Peyer's patch (tissue), 4 donors: ENCODE measurements at regions not wholly inside any gene's neighbourhood (a gene's known extent, or its start where the extent isn't known, plus 50 kb on each side); places are given as distances from the start of the nearest gene placed in this dataset.
"Not testable (repeated sequence)": the region's sequence is repeated elsewhere in the genome, so short reads cannot be mapped to it uniquely, and the experiment has no call there.

ENCODE experiments used
- POLR2A ChIP-seq, 2 donors: fragments of 450-650 bp; IDR thresholded peaks; one replicate each; pipeline ENCODE4 v1.5.1; 2017; ENCODE audit warnings: antibody characterized with exemption in 2 of 2, mild to moderate bottlenecking in 2 of 2, moderate library complexity in 2 of 2
- TF ChIP-seq, protein P1 (sequence below), 6 experiments: fragments of 450-650 bp in 4 of 6; fragments of 200-600 bp in 2 of 6; sonication (generic) in 1 of 6; IDR thresholded peaks; one replicate each; pipeline ENCODE4 v1.5.1; 2017 to 2019; ENCODE audit warnings: antibody characterized with exemption in 6 of 6, mild to moderate bottlenecking in 3 of 6, moderate library complexity in 1 of 6

DNA sequence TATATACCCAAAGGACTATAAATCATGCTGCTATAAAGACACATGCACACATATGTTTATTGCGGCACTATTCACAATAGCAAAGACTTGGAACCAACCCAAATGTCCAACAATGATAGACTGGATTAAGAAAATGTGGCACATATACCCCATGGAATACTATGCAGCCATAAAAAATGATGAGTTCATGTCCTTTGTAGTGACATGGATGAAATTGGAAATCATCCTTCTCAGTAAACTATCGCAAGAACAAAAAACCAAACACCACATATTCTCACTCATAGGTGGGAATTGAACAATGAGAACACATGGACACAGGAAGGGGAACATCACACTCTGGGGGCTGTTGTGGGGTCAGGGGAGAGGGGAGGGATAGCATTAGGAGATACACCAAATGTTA lies 165.7 kb upstream of the KCNJ15 start:
- TF ChIP-seq, protein P1, sequence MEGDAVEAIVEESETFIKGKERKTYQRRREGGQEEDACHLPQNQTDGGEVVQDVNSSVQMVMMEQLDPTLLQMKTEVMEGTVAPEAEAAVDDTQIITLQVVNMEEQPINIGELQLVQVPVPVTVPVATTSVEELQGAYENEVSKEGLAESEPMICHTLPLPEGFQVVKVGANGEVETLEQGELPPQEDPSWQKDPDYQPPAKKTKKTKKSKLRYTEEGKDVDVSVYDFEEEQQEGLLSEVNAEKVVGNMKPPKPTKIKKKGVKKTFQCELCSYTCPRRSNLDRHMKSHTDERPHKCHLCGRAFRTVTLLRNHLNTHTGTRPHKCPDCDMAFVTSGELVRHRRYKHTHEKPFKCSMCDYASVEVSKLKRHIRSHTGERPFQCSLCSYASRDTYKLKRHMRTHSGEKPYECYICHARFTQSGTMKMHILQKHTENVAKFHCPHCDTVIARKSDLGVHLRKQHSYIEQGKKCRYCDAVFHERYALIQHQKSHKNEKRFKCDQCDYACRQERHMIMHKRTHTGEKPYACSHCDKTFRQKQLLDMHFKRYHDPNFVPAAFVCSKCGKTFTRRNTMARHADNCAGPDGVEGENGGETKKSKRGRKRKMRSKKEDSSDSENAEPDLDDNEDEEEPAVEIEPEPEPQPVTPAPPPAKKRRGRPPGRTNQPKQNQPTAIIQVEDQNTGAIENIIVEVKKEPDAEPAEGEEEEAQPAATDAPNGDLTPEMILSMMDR (IDR thresholded peaks at IDR 0.05), result not testable (repeated sequence)
- TF ChIP-seq POLR2A (IDR thresholded peaks at IDR 0.05), result not testable (repeated sequence)
